ENCODE measurements at regions not wholly inside any gene's neighbourhood (a gene's known extent, or its start where the extent isn't known, plus 50 kb on each side); places are given as distances from the start of the nearest gene placed in this dataset.

GRCh38 chr11:22472306-22472705, 134.1 kb downstream of the SLC17A6 start:
- Histone ChIP-seq H3K36me3 (ENCODE audit: control insufficient read depth, insufficient read depth, low read length) (no peaks in the 10 kb centered on the region), H3K9me3 (ENCODE audit: control insufficient read depth, low read length) (no peaks in the 10 kb centered on the region), H3K4me1 (ENCODE audit: control insufficient read depth, insufficient read depth, low read length) (no peaks in the 10 kb centered on the region), H3K27me3 (ENCODE audit: control insufficient read depth, insufficient read depth, low read length, poor library complexity, severe bottlenecking) (no peaks in the 10 kb centered on the region), H3K4me3 (ENCODE audit: insufficient read depth, low read depth, low read length) (no peak overlapping the region), H3K27ac (ENCODE audit: insufficient read depth, low read depth, low read length, poor library complexity, severe bottlenecking) (no peak overlapping the region)
- 93% methylated on average over 6 to 7 of the region's 7 CpGs for WGBS, 2 experiments

GRCh38 chr11:22471385-22471784, 133.2 kb downstream of the SLC17A6 start:
- H3K9me3 ChIP-seq (ENCODE audit: control insufficient read depth, low read length), result no peaks in the 10 kb centered on the region
- 84 to 100% methylated on average over 2 of the region's 2 CpGs for WGBS, 2 experiments
- H3K4me3 ChIP-seq (ENCODE audit: insufficient read depth, low read depth, low read length), result no peak overlapping the region
- H3K27ac ChIP-seq (ENCODE audit: insufficient read depth, low read depth, low read length, poor library complexity, severe bottlenecking), result no peak overlapping the region
- H3K4me1 ChIP-seq (ENCODE audit: control insufficient read depth, insufficient read depth, low read length), result no peaks in the 10 kb centered on the region
- H3K27me3 ChIP-seq (ENCODE audit: control insufficient read depth, insufficient read depth, low read length, poor library complexity, severe bottlenecking), result no peaks in the 10 kb centered on the region
- H3K36me3 ChIP-seq (ENCODE audit: control insufficient read depth, insufficient read depth, low read length), result no peaks in the 10 kb centered on the region

- H3K27ac ChIP-seq (ENCODE audit: insufficient read depth, low read depth, low read length, poor library complexity, severe bottlenecking), result no peak overlapping the region
- no peak overlapping the region for H3K4me3 ChIP-seq (ENCODE audit: insufficient read depth, low read depth, low read length)
- H3K36me3 ChIP-seq (ENCODE audit: control insufficient read depth, insufficient read depth, low read length), result no peaks in the 10 kb centered on the region
- H3K9me3 ChIP-seq (ENCODE audit: control insufficient read depth, low read length), result no peaks in the 10 kb centered on the region
- WGBS, 2 experiments, result 94 to 100% methylated on average over 1 to 2 of the region's 2 CpGs
- H3K4me1 ChIP-seq (ENCODE audit: control insufficient read depth, insufficient read depth, low read length), result no peaks in the 10 kb centered on the region
- H3K27me3 ChIP-seq (ENCODE audit: control insufficient read depth, insufficient read depth, low read length, poor library complexity, severe bottlenecking), result no peaks in the 10 kb centered on the region
Measured at GRCh38 chr11:22467741-22468140, 129.6 kb downstream of the SLC17A6 start.

GRCh38 chr11:22467248-22467647, 129.1 kb downstream of the SLC17A6 start:
- H3K27me3 ChIP-seq (ENCODE audit: control insufficient read depth, insufficient read depth, low read length, poor library complexity, severe bottlenecking), result no peaks in the 10 kb centered on the region
- no peaks in the 10 kb centered on the region for H3K9me3 ChIP-seq (ENCODE audit: control insufficient read depth, low read length)
- no peak overlapping the region for H3K27ac ChIP-seq (ENCODE audit: insufficient read depth, low read depth, low read length, poor library complexity, severe bottlenecking)
- no peaks in the 10 kb centered on the region for H3K36me3 ChIP-seq (ENCODE audit: control insufficient read depth, insufficient read depth, low read length)
- no peaks in the 10 kb centered on the region for H3K4me1 ChIP-seq (ENCODE audit: control insufficient read depth, insufficient read depth, low read length)
- WGBS, 2 experiments, result 98% methylated on average over 2 of the region's 2 CpGs
- H3K4me3 ChIP-seq (ENCODE audit: insufficient read depth, low read depth, low read length), result no peak overlapping the region

- 92 to 95% methylated on average over 9 of the region's 9 CpGs for WGBS, 2 experiments
- H3K27ac ChIP-seq (ENCODE audit: insufficient read depth, low read depth, low read length, poor library complexity, severe bottlenecking), result no peak overlapping the region
Measured at GRCh38 chr11:22466809-22467208, 128.6 kb downstream of the SLC17A6 start.

GRCh38 chr11:22466351-22466750, 128.2 kb downstream of the SLC17A6 start:
- H3K27ac ChIP-seq (ENCODE audit: insufficient read depth, low read depth, low read length, poor library complexity, severe bottlenecking), result no peak overlapping the region
- H3K4me3 ChIP-seq (ENCODE audit: insufficient read depth, low read depth, low read length), result no peak overlapping the region
- no peaks in the 10 kb centered on the region for H3K27me3 ChIP-seq (ENCODE audit: control insufficient read depth, insufficient read depth, low read length, poor library complexity, severe bottlenecking)
- no peaks in the 10 kb centered on the region for H3K9me3 ChIP-seq (ENCODE audit: control insufficient read depth, low read length)
- no peaks in the 10 kb centered on the region for H3K36me3 ChIP-seq (ENCODE audit: control insufficient read depth, insufficient read depth, low read length)
- H3K4me1 ChIP-seq (ENCODE audit: control insufficient read depth, insufficient read depth, low read length), result no peaks in the 10 kb centered on the region

More at GRCh38 chr11:22466809-22467208, 128.6 kb downstream of the SLC17A6 start:
- Histone ChIP-seq H3K4me1 (ENCODE audit: control insufficient read depth, insufficient read depth, low read length) (no peaks in the 10 kb centered on the region), H3K36me3 (ENCODE audit: control insufficient read depth, insufficient read depth, low read length) (no peaks in the 10 kb centered on the region), H3K9me3 (ENCODE audit: control insufficient read depth, low read length) (no peaks in the 10 kb centered on the region), H3K4me3 (ENCODE audit: insufficient read depth, low read depth, low read length) (no peak overlapping the region), H3K27me3 (ENCODE audit: control insufficient read depth, insufficient read depth, low read length, poor library complexity, severe bottlenecking) (no peaks in the 10 kb centered on the region)

- Histone ChIP-seq H3K9me3 (ENCODE audit: control insufficient read depth, low read length) (no peaks in the 10 kb centered on the region), H3K36me3 (ENCODE audit: control insufficient read depth, insufficient read depth, low read length) (no peaks in the 10 kb centered on the region), H3K4me1 (ENCODE audit: control insufficient read depth, insufficient read depth, low read length) (no peaks in the 10 kb centered on the region), H3K4me3 (ENCODE audit: insufficient read depth, low read depth, low read length) (no peak overlapping the region), H3K27me3 (ENCODE audit: control insufficient read depth, insufficient read depth, low read length, poor library complexity, severe bottlenecking) (no peaks in the 10 kb centered on the region), H3K27ac (ENCODE audit: insufficient read depth, low read depth, low read length, poor library complexity, severe bottlenecking) (no peak overlapping the region)
- WGBS, 2 experiments, result 97 to 100% methylated on average over 1 of the region's 1 CpG
Measured at GRCh38 chr11:22465620-22466019, 127.4 kb downstream of the SLC17A6 start.

GRCh38 chr11:22461626-22462025, 123.4 kb downstream of the SLC17A6 start:
- Histone ChIP-seq H3K36me3 (ENCODE audit: control insufficient read depth, insufficient read depth, low read length) (no peaks in the 10 kb centered on the region), H3K4me1 (ENCODE audit: control insufficient read depth, insufficient read depth, low read length) (no peaks in the 10 kb centered on the region), H3K27ac (ENCODE audit: insufficient read depth, low read depth, low read length, poor library complexity, severe bottlenecking) (no peak overlapping the region), H3K9me3 (ENCODE audit: control insufficient read depth, low read length) (no peaks in the 10 kb centered on the region), H3K4me3 (ENCODE audit: insufficient read depth, low read depth, low read length) (no peak overlapping the region), H3K27me3 (ENCODE audit: control insufficient read depth, insufficient read depth, low read length, poor library complexity, severe bottlenecking) (no peaks in the 10 kb centered on the region)
- WGBS, 2 experiments, result 91 to 100% methylated on average over 2 of the region's 2 CpGs

GRCh38 chr11:22460181-22460580, 122.0 kb downstream of the SLC17A6 start:
- Histone ChIP-seq H3K27ac (ENCODE audit: insufficient read depth, low read depth, low read length, poor library complexity, severe bottlenecking) (no peak overlapping the region), H3K36me3 (ENCODE audit: control insufficient read depth, insufficient read depth, low read length) (no peaks in the 10 kb centered on the region)
- WGBS, 2 experiments, result 87 to 90% methylated on average over 2 to 3 of the region's 3 CpGs

GRCh38 chr11:22459048-22459447, 120.9 kb downstream of the SLC17A6 start:
- H3K27me3 ChIP-seq (ENCODE audit: control insufficient read depth, insufficient read depth, low read length, poor library complexity, severe bottlenecking), result no peaks in the 10 kb centered on the region
- H3K36me3 ChIP-seq (ENCODE audit: control insufficient read depth, insufficient read depth, low read length), result no peaks in the 10 kb centered on the region
- 88 to 94% methylated on average over 3 of the region's 3 CpGs for WGBS, 2 experiments
- no peak overlapping the region for H3K4me3 ChIP-seq (ENCODE audit: insufficient read depth, low read depth, low read length)
- H3K9me3 ChIP-seq (ENCODE audit: control insufficient read depth, low read length), result no peaks in the 10 kb centered on the region
- no peak overlapping the region for H3K27ac ChIP-seq (ENCODE audit: insufficient read depth, low read depth, low read length, poor library complexity, severe bottlenecking)
- H3K4me1 ChIP-seq (ENCODE audit: control insufficient read depth, insufficient read depth, low read length), result no peaks in the 10 kb centered on the region

More at GRCh38 chr11:22460181-22460580, 122.0 kb downstream of the SLC17A6 start:
- Histone ChIP-seq H3K4me1 (ENCODE audit: control insufficient read depth, insufficient read depth, low read length) (no peaks in the 10 kb centered on the region), H3K9me3 (ENCODE audit: control insufficient read depth, low read length) (no peaks in the 10 kb centered on the region), H3K27me3 (ENCODE audit: control insufficient read depth, insufficient read depth, low read length, poor library complexity, severe bottlenecking) (no peaks in the 10 kb centered on the region), H3K4me3 (ENCODE audit: insufficient read depth, low read depth, low read length) (no peak overlapping the region)

GRCh38 chr11:22458161-22458560, 120.0 kb downstream of the SLC17A6 start:
- 89 to 90% methylated on average over 2 of the region's 3 CpGs for WGBS, 2 experiments
- Histone ChIP-seq H3K36me3 (ENCODE audit: control insufficient read depth, insufficient read depth, low read length) (no peaks in the 10 kb centered on the region), H3K9me3 (ENCODE audit: control insufficient read depth, low read length) (no peaks in the 10 kb centered on the region), H3K27ac (ENCODE audit: insufficient read depth, low read depth, low read length, poor library complexity, severe bottlenecking) (no peak overlapping the region), H3K27me3 (ENCODE audit: control insufficient read depth, insufficient read depth, low read length, poor library complexity, severe bottlenecking) (no peaks in the 10 kb centered on the region), H3K4me1 (ENCODE audit: control insufficient read depth, insufficient read depth, low read length) (no peaks in the 10 kb centered on the region), H3K4me3 (ENCODE audit: insufficient read depth, low read depth, low read length) (no peak overlapping the region)
